ENCODE measurements at regions not wholly inside any gene's neighbourhood (a gene's known extent, or its start where the extent isn't known, plus 50 kb on each side); places are given as distances from the start of the nearest gene placed in this dataset.

- DNase-seq: no peak
Measured at GRCh38 chr9:135252980-135253304, 165.5 kb downstream of the OLFM1 start.

DNA sequence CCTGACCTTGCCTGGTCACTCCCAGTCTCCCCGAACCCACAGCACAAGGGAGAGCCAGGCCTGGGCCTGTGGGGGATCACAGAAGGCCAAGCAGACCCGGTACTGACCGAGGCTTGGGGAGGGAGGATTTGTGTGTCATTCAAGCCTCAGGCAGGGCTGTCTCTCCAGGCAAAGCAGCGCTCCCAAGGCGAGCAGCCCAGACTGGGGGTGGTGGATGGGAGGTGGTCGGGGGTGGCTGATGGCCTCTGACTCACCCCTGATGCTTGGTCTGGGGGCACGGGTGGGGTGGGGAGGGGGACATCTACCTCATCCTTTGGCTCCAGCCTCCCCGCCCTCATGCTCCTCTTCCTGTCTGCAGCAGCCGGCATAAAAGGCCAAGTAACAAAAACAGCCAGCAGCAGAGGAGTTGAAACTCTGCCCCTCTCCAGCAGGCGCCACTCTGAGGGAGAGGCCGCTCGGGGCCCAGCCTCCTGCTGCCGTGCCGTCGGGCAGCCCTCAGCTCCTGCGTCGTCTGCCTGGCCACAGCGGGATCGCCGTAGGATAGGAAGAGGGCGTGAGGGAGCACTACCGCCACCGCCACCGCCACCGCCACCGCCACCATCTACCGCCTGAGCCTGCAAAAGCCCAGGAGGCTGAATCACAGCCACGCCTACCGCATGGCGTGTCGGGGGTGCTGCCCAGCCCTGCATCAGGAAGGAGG lies 166.0 kb downstream of the OLFM1 start:
- no peak for DNase-seq

DNA sequence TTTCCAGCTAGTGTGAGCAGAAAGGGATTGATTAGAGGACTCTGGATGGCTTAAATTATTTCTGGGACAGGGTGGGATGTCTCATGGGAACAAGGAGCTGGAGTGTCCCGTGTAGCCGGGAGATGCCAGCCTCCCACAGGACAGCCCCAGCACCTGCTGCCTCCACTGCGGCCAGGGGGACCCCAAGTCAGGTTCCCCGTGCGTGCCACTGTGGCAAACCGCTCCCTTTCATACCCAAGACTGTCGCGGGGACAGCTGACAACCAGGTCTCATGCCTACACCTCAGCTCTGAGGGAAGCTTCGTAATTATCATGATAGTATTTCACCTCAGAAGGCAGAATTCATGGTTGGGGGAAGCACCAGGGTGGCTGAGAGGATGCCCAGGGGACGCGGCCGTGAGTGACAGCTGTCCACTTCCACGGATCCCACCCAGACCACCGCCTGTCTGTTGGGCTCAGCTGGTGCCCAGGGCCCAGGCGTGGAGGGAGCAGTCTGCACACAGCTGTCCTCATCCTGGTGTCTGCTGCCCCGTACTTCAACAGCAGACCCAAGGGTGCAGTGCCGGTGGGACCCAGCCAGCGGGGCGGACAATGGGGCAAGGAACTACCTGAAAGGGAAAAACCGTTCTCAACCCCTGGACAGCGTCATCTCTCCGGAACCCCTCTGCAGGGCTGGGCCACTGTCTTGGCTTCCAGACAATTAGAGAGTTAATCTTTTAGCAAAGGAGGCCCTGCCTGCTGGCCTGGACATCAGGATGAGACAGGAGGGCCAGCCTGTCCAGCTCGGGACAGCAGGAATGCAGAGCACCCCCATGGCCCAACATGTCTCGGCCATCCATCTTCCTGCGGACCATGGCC lies 166.9 kb downstream of the OLFM1 start:
- no peak for DNase-seq

GRCh38 chr9:135255033-135255840 lies 167.8 kb downstream of the OLFM1 start:
- DNase-seq: no peak

DNA sequence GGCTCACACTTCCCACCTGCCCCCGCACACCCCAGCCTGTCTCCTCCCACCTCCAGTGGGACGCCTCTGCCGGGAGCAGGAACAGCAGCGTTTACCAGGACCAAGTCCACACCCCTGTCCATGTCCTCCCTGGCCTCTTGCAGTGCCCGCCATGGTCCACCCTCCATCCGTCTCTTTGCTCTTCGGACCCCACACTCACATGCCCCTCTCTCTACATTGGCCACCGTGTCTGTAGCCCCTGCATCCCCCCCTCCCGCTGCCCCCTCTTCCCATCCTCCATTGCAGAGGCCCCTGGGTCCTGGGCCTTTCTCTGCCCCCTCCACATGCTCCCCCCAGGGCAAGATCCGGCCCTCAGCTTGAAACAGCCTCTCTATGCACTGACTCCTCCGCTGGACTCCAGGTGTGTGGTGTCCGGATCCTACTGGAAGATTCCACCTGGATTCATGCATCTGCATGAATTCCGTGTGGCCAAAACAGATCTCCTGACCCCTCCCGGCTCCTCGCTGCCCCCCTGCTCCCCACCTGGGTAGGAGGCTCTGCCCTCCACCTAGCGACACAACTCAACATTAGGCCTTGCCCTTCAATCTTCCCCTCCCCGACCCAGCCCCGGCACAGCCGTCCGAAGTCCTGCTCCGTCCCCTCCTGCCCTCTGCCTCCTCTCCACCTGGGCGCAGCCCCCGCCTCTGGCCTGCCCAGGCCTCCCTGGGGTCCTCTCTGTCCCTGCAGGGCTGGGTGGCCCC lies 168.5 kb downstream of the OLFM1 start:
- DNase-seq: no peak

GRCh38 chr9:135256581-135257354 lies 169.3 kb downstream of the OLFM1 start:
- peak in 1 of 56 donors; percentile 36 for DNase-seq

- DNase-seq: no peak
Measured at GRCh38 chr9:135258461-135258860, 171.0 kb downstream of the OLFM1 start.

- no peak for DNase-seq
Measured at GRCh38 chr9:135259273-135259672, 171.8 kb downstream of the OLFM1 start.

- DNase-seq: no peak
Measured at GRCh38 chr9:135260221-135261180, 173.0 kb downstream of the OLFM1 start.

DNA sequence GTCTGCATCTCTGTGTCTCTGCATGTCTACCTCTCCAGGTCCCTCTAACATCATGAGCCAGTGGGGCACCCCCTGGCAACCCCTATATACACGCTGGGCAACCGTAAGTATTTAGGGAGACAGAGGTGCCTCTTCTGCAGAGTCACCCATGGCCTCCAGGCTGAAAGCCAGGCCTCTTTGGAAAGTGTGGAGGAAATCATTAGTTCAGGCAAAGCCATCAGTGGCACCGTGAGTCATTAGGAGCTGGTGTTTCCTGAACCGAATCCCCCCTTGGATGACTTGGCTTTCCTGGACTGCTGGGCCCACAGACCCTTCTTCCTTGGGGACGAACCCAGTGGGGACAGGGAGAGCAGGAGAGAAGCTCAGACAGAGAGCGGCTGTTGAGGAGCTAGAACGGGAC lies 174.8 kb downstream of the OLFM1 start:
- no peak for DNase-seq

DNA sequence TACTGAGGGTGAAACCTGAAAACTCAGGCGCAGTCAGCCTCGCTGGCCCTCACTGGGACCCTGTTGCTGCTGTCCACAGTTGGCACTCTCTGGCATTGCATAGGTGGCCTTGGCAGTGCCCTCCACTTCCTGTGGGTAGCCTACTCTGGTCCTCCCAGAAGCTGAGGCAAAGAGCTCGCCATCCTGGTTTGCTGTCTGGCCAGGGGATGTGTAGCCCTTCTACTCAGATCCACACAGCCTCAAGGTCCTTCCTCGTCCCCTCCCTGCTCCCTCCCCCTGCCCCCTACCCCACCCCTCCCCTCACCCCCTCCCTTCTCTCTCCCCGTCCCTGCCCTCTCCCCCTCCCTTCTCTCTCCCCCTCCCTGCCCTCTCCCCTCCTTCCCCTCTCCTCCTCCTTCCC lies 176.0 kb downstream of the OLFM1 start:
- no peak for DNase-seq

DNA sequence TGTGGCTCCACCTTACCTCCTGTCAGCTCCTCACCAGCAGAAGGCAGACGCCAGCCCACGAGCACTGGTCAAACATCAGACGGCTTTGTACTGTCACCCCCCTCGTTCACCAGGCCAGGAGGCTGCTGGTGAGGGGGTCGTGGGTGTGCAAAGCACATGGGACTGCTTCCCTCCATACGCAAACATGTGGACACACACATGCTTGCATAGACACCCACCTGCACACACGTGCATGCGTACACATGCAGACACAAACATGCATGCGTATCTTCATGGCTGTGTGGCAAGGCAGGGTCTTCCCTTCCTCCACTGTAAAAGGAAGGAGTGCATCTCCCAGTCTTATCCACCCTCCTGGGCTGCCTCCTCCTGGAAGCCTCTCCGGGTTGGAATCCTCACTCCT lies 178.5 kb downstream of the OLFM1 start:
- no peak for DNase-seq

DNA sequence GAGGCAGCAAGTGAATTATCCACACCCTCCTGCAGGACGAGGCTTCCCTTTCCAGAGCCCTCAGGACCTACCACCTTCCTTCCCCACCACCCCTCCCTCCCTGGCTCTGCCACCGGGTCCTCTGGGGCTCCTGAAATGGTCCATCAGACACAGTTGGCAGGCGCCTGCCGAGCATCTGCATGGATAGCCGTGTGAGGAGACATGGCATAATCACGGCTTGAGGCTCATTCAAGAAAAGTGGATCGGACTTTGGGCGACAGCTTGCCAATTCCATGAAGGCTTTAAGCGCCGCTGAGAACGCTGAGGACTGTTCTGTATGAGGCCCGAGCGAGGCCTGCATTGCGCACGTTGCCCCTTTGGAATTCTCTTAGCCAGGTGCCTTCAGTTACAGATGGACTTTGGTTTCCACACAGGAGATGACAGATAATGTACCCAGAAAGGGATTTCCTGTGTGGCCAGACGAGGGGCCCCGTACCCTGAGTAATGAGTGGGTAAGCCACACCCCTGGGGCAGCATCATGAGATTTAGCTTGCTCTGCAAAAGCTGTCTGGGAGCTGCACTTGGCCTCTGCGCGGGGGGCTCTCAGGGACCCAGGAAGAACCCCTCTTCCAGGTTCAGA lies 179.8 kb downstream of the OLFM1 start:
- DNase-seq: no peak

DNA sequence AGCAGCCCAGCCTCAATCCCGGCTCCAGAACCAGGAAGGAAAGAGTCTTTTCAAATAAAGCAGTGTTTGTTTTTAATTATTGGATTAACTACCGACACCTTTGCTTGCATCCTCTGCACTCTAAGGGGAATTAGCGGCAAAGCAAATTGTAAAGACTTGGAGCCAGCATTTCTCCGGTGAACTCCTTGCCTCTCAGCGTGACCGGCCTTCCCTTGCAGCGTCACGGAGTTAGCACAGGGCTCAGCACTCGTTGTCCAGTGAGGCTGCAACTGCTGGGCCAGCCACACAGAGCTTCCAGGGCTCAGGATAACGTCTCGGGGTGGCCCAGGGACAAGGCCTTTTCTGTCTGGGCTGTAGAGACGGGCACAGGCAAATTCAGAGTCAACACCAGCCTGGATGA lies 180.6 kb downstream of the OLFM1 start:
- no peak for DNase-seq

DNA sequence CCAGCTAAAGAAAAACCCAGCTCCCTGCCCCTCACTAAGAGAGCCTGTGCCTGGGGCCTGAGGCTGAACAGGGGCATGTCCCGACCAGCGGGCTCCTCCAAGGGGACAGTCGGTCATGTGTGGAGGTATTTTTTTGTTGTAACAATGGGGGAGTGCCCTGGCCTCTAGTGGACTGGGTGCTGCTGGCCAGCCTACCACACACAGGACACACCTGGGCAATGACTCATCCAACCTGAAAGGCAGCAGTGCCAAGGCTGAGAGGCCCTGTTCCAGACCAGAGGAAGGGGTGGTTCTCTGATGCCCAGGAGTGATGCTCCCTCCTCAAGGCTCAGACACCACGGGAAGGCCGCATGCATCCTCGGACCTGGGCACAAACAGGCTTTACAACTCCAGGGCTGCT lies 181.5 kb downstream of the OLFM1 start:
- no peak for DNase-seq

DNA sequence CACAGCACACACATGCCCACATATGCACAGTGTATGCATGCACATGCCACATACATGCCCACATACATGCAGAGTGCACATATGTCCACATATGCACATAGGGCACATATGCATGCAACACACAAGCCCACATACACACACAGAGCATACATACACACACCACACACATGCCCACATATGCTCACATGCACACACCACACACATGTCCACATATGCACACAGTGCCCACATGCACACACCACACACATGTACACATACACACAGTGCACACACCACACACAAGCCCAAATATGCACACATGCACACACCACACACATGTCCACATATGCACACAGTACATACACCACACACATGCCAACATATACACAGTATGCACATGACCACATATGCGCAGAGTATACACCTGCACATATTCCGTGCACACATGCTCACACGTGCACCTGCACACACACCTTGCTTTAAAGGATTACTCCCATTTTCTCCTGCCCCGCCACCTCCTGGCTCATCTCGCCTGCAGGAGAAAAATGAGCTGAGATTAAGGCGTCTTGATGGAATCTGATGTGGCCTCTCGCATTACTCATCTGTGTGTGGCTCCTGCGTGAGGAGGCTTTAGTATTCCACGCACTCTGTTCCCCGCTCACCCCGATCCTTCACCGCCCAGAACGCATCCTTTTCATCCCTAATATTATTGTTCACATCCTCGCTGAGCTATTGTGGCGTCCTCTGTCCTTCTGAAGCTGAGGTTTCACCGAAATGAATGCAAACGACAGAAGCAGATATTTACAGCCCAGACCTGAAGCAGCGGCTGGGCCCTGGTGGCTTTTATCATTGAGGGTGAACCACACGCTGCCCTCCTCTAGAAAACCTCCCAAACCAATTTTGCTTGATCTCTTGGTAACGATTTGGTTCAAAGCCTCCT lies 182.7 kb downstream of the OLFM1 start:
- peak in 21 of 56 donors; percentile 11 to 64 (median 36) for DNase-seq

DNA sequence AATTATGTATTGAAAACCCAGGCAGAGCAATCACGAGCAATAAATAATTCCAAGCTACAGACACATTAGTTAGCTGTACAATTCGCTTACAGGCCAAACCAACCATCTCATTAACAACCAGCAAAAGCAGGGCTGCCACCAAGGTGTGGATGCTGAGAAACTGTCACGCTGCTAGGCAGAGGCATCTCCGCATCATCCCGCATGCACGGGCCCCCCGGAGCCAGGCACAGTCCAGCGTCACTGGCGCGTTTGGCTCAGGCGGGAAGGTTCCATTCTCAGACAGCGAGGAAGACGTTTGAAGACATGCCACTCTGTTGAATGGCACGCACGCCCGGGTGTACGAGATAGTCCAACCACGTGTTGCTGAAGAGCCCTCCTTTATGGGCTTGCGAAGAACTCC lies 184.0 kb downstream of the OLFM1 start:
- no peak for DNase-seq

GRCh38 chr9:135272608-135273007 lies 185.1 kb downstream of the OLFM1 start:
- no peak for DNase-seq
